ENCODE measurements at regions not wholly inside any gene's neighbourhood (a gene's known extent, or its start where the extent isn't known, plus 50 kb on each side); places are given as distances from the start of the nearest gene placed in this dataset.
"Not testable (repeated sequence)": the region's sequence is repeated elsewhere in the genome, so short reads cannot be mapped to it uniquely, and the experiment has no call there.

DNA sequence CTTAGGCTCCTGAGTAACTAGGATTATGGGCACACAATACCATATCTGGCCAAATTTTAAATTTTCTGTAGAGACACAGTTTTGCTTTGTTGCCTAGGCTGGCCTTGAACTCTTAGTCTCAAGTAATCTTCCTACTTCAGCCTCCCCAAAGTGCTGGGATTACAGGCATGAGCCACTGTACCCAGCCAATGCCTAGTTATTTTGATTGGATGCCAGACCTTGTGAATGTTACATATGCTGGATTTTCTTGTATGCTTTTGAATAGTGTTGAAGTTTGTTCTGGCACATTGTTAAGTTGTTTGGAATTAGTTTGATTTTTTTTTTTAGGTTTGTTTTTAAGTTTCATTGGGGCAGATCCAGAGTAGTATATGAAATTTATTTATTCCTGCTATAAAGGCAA is 110.7 kb upstream of the ANO5 start:
- DNase-seq, result no peak
- in situ Hi-C loops (cut with HindIII; ENCODE audit: low pct_ligation_motif_present, low pct_unique_long_range_greater_than_20kb, low sequenced_read_pairs), result no loop called here

DNA sequence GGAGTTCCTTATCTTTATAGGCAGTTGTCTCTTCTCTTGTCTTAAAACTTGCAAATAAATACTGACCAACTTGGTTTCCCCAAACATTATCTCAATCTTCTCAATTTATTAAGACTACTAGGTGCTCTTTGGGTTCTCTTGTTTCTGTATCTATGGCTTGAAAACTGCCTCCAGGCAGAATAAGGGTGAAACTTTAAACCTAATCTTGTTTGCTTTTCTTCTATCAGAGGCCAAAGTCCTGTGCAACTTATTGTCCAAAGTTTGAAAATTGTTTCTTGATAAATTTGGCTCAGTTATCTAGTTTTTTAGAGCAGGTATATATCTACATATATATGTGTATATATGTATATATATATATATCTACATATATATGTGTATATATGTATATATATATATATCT is 110.1 kb upstream of the ANO5 start:
- in situ Hi-C loops (cut with HindIII; ENCODE audit: low pct_ligation_motif_present, low pct_unique_long_range_greater_than_20kb, low sequenced_read_pairs), result no loop called here
- DNase-seq, result no peak

DNA sequence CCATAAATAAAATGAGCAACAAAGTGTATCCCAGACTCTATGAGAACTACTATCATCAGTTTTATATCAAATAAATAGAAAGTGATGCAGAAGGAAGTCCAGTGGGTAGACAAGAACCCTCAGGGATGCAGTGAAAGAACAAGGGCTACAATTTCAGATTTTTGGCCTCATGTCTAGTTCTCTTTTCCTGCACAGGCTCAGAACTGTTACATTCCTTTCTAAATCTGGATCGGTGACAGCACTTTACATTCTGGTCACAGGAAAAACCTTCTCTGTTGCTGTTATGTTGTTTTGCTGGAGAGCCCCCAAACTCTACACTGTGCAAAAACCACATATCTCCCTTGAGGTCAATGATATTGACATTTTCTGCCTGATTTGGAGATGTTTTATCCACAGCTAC is 108.8 kb upstream of the ANO5 start:
- in situ Hi-C loops (cut with HindIII; ENCODE audit: low pct_ligation_motif_present, low pct_unique_long_range_greater_than_20kb, low sequenced_read_pairs), result no loop called here
- DNase-seq, result no peak

DNA sequence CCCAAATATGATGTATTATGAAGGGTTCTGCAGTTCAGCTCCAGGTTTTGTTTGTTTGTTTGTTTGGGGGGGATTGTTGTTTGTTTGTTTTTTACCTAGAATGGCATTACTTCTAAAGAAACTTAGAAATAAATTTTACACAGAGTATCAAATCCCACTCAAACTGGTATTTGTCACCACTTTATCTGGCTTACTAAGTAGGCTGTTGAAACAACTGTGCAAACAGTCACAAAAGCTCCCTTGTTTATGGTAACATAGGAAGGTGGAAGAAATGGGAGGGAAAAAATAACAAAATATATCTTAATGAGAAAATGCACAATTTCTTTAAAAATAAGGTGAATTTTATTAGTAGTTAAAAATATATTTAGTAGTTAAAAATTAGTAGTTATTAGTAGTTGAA is 108.3 kb upstream of the ANO5 start:
- no peak for DNase-seq

DNA sequence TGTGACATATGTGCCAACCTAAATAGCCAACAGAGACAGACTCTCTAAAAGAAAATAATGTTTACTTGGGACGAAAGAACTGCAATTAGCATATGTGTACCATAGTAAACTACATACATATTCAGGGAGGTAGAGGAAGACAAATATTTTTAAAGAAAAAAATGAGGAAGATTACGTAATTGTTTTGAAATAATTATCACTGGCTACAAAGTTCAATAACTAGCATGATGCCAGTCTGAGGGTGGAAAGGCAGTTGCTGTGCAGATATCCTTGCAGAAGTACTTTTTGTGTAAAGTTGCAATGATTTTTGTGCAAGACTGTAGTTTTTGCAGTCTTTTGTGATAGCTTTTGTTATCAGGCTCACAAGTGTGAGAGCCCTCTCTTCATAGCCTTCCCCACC is 103.3 kb upstream of the ANO5 start:
- in situ Hi-C loops (cut with HindIII; ENCODE audit: low pct_ligation_motif_present, low pct_unique_long_range_greater_than_20kb, low sequenced_read_pairs), result no loop called here
- DNase-seq, result no peak

More for the DNA sequence above, 108.3 kb upstream of the ANO5 start:
- in situ Hi-C loops (cut with HindIII; ENCODE audit: low pct_ligation_motif_present, low pct_unique_long_range_greater_than_20kb, low sequenced_read_pairs), result no loop called here

DNA sequence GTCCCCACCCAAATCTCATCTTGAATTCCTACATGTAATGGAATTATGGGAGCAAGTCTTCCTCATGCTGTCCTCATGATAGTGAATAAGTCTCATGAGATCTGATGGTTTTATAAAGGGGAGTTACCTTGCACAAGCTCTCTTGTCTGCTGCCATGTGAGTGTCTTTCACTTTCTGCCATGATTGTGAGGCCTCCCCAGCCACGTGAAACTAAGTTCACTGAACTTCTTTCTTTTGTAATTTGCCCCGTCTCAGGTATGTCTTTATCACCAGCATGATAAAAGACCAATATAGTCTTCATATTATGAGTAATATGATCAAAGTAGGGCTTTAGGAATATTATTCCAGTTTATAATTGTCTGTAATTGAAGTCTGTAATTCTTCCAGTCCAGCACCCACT is 86.3 kb upstream of the ANO5 start:
- in situ Hi-C loops (cut with HindIII; ENCODE audit: low pct_ligation_motif_present, low pct_unique_long_range_greater_than_20kb, low sequenced_read_pairs), result no loop called here
- DNase-seq, result no peak

DNA sequence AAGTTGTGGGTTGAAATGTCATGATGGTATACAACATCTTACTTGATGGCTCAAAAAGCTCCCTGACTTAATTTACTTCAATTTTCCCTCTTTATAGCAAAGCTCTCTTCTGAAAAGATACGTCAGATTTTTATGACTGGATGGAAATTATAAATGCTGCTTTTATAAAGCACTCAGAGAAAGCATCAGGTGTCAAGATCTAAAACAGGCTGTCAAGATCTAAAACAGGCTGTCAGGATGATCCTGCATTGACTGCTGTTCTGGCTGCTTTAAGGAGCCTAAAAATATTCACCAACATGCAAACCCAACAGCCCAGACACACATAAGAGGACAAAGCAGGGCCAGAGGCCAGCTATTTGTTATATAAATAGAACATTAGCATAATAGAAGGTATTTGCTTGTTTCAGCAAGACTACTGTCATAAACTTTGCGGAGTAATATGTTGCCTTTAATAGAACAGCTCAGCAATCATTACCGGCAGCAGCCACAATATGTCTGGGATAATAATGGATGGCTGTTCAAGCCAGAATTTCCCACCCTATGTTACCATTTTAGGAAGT is 77.3 kb upstream of the ANO5 start:
- no peak for DNase-seq
- in situ Hi-C loops (cut with HindIII; ENCODE audit: low pct_ligation_motif_present, low pct_unique_long_range_greater_than_20kb, low sequenced_read_pairs), result no loop called here

DNA sequence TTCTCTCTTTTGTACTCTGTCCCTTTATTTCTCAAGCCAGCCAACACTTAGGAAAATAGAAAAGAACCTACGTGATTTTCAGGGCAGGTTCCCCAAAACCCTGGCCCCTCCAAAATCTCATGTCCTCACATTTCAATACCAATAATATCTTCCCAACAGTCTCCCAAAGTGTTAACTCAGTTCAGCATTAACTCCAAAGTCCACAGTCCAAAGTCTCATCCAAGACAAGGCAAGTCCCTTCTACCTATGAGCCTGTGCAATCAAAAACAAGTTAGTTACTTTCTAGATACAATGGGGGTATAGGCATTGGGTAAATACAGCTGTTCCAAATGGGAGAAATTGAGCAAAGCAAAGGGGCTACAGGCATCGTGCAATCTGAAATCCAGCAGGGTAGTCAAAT is 64.9 kb upstream of the ANO5 start:
- in situ Hi-C loops (cut with HindIII; ENCODE audit: low pct_ligation_motif_present, low pct_unique_long_range_greater_than_20kb, low sequenced_read_pairs); DNase-seq: not testable (repeated sequence)

DNA sequence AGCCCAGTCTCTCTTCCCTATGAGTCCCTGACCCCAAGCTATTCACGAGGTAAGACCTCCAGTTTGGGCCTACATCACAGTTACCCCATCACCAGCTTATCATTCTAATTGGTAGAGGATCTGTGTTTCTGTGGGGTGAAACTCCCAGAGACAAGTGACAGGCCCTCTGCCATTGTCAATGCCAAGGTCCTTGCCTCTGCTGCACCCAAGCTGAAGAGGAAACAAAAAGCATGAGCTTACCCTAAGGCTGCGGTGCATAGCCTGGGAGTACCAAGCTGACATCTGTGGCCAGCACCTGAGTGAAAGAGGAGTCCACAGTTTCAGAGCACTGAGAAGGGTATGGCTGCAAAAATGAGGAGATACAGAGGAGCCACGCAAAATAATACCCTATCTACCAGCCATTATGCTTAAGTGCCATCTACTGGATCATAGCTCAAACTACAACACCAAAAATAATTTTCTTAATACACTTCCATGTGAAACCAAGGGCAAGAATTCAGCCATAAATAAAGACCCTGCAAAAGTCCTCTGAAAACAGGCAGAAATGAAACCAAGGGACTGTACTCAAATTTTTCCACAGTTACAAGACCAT is 62.3 kb upstream of the ANO5 start:
- DNase-seq, result peak; percentile 24
- in situ Hi-C loops (cut with HindIII; ENCODE audit: low pct_ligation_motif_present, low pct_unique_long_range_greater_than_20kb, low sequenced_read_pairs), result no loop called here

DNA sequence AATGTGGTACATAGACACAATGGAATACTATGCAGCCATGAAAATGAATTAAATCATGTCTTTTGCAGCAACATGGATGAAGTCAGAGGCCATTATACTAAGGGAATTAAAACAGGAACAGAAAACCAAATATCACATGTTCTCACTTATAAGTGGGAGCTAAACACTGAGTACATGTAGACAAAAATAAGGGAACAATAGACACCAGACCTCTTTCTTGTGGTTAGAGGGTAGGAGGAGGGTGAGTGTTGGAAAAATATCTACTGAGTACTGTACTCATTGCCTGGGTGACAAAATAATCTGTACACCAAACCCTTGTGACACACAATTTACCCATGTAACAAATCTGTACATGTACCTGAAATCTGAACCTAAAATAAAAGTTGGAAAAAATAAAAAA is 59.1 kb upstream of the ANO5 start:
- no peak for DNase-seq
- in situ Hi-C loops (cut with HindIII; ENCODE audit: low pct_ligation_motif_present, low pct_unique_long_range_greater_than_20kb, low sequenced_read_pairs), result no loop called here

DNA sequence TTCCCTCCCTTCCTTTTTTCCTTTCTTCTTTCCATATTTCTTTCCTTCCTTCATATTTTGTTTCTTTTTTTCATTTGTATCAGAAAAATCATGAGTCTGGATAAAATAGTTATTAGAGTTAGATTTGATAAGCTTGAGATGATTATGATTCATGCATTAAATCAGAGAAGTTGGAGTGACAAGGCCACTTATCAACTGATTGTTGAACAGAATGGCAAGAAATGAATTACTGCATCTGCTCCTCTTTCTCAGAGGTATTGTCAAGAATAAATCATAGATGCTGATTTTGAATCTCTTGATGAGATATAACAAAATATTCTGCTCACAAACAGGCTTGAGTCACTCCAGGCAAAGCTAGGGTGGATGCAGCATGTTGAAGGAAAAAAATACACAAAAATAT is 54.6 kb upstream of the ANO5 start:
- no peak for DNase-seq
- in situ Hi-C loops (cut with HindIII; ENCODE audit: low pct_ligation_motif_present, low pct_unique_long_range_greater_than_20kb, low sequenced_read_pairs), result no loop called here

All from ACHN (cell line).